H9 (cell line): ENCODE measurements at regions not wholly inside any gene's neighbourhood (a gene's known extent, or its start where the extent isn't known, plus 50 kb on each side); places are given as distances from the start of the nearest gene placed in this dataset.
A peak's percentile ranks its signal among the peaks of the same experiment; 100 is the strongest.

Experiments used
- DNase-seq: peaks from one replicate; pipeline ENCODE4 v3.0.0-alpha.2; 2017
- H2AFZ ChIP-seq: one replicate; pipeline ENCODE4 v1.6.1; 2013; ENCODE audit warnings: mild to moderate bottlenecking, low read length, control low read depth, moderate library complexity
- H2AK5ac ChIP-seq: 2 replicates; pipeline ENCODE4 v1.6.1; 2013; ENCODE audit warnings: low read length, control low read depth, mixed read lengths; ENCODE audit not compliant: insufficient read length
- H2BK120ac ChIP-seq: one replicate; pipeline ENCODE4 v1.6.1; 2013; ENCODE audit warnings: low read depth, mild to moderate bottlenecking, low read length, control low read depth, inconsistent platforms; ENCODE audit not compliant: poor library complexity, severe bottlenecking
- H2BK12ac ChIP-seq: 2 replicates; pipeline ENCODE4 v1.6.1; 2013; ENCODE audit warnings: low read length, control low read depth, mixed read lengths, low read depth; ENCODE audit not compliant: insufficient read length
- H2BK15ac ChIP-seq: 2 replicates; pipeline ENCODE4 v1.6.1; 2013; ENCODE audit warnings: low read depth, low read length, control low read depth
- H2BK20ac ChIP-seq: one replicate; pipeline ENCODE4 v1.6.1; 2013; ENCODE audit warnings: low read depth, mild to moderate bottlenecking, low read length, control low read depth, inconsistent platforms; ENCODE audit not compliant: poor library complexity, severe bottlenecking
- H2BK5ac ChIP-seq: 2 replicates; pipeline ENCODE4 v1.6.1; 2013; ENCODE audit warnings: low read length, control low read depth, mixed read lengths; ENCODE audit not compliant: insufficient read length
- H3K14ac ChIP-seq: 2 replicates; pipeline ENCODE4 v1.6.1; 2013; ENCODE audit warnings: low read length, control low read depth; ENCODE audit not compliant: insufficient read depth
- H3K18ac ChIP-seq: 2 replicates; pipeline ENCODE4 v1.6.1; 2013; ENCODE audit warnings: low read depth, mild to moderate bottlenecking, mixed read lengths, low read length, control low read depth; ENCODE audit not compliant: insufficient read length
- H3K23ac ChIP-seq: 2 replicates; pipeline ENCODE4 v1.6.1; 2013; ENCODE audit warnings: low read length, control low read depth, mixed read lengths, low read depth; ENCODE audit not compliant: insufficient read length
- H3K23me2 ChIP-seq: 2 replicates; pipeline ENCODE4 v1.6.1; 2013; ENCODE audit warnings: low read depth, mild to moderate bottlenecking, mixed read lengths, low read length, control low read depth; ENCODE audit not compliant: insufficient read length, poor library complexity, severe bottlenecking
- H3K27ac ChIP-seq: 2 replicates; pipeline ENCODE4 v1.5.1; 2013; ENCODE audit warnings: low read length, control low read depth, mixed read lengths, low read depth; ENCODE audit not compliant: insufficient read length
- H3K27me3 ChIP-seq: 2 replicates; pipeline ENCODE4 v1.6.1; 2013; ENCODE audit warnings: low read length, control low read depth, inconsistent platforms; ENCODE audit not compliant: insufficient read depth
- H3K4ac ChIP-seq: 2 replicates; pipeline ENCODE4 v1.6.1; 2013; ENCODE audit warnings: low read depth, mild to moderate bottlenecking, control low read depth, inconsistent platforms, low read length, moderate library complexity
- H3K4me1 ChIP-seq: 2 replicates; pipeline ENCODE4 v1.6.1; 2013; ENCODE audit warnings: low read length, control low read depth, inconsistent platforms; ENCODE audit not compliant: insufficient read depth
- H3K4me2 ChIP-seq: 2 replicates; pipeline ENCODE4 v1.6.1; 2013; ENCODE audit warnings: low read length, control low read depth, mixed read lengths; ENCODE audit not compliant: insufficient read length, insufficient read depth
- H3K56ac ChIP-seq: 2 replicates; pipeline ENCODE4 v1.6.1; 2013; ENCODE audit warnings: low read depth, mild to moderate bottlenecking, mixed read lengths, low read length, control low read depth; ENCODE audit not compliant: insufficient read length
- H3K79me1 ChIP-seq: 2 replicates; pipeline ENCODE4 v1.6.1; 2013; ENCODE audit warnings: low read depth, mild to moderate bottlenecking, moderate library complexity, low read length, control low read depth, inconsistent platforms; ENCODE audit not compliant: insufficient read depth, poor library complexity, severe bottlenecking
- H3K79me2 ChIP-seq: 2 replicates; pipeline ENCODE4 v1.6.1; 2013; ENCODE audit warnings: low read length, control low read depth, inconsistent platforms; ENCODE audit not compliant: insufficient read depth
- H3K9ac ChIP-seq: 2 replicates; pipeline ENCODE4 v1.6.1; 2013; ENCODE audit warnings: low read length, control low read depth, mixed read lengths; ENCODE audit not compliant: insufficient read length; ENCODE audit errors: extremely low read depth
- H3K9me3 ChIP-seq: one replicate; pipeline ENCODE4 v1.6.1; 2013; ENCODE audit warnings: low read depth, low read length, inconsistent platforms; ENCODE audit not compliant: control insufficient read depth
- H3T11ph ChIP-seq: one replicate; pipeline ENCODE4 v1.6.1; 2013; ENCODE audit warnings: mild to moderate bottlenecking, low read length, control low read depth, inconsistent platforms
- H4K20me1 ChIP-seq: one replicate; pipeline ENCODE4 v1.6.1; 2013; ENCODE audit not compliant: control insufficient read depth, insufficient read length, insufficient read depth
- H4K5ac ChIP-seq: 2 replicates; pipeline ENCODE4 v1.6.1; 2013; ENCODE audit warnings: low read depth, mild to moderate bottlenecking, mixed read lengths, low read length, control low read depth; ENCODE audit not compliant: insufficient read length
- H4K8ac ChIP-seq: replicated peaks from 2 replicates; pipeline ENCODE4 v1.6.1; 2013; ENCODE audit warnings: low read length, control low read depth, mixed read lengths, low read depth; ENCODE audit not compliant: insufficient read length
- H4K91ac ChIP-seq: 2 replicates; pipeline ENCODE4 v1.6.1; 2013; ENCODE audit warnings: low read depth, mild to moderate bottlenecking, moderate library complexity, mixed read lengths, low read length, control low read depth; ENCODE audit not compliant: insufficient read length
- H3K27ac Mint-ChIP-seq, 3 experiments: 2 replicates in 2 of 3; 3 replicates in 1 of 3; pipeline ENCODE4 v1.8.0; 2020 to 2021; ENCODE audit warnings: mixed read lengths in 3 of 3, mild to moderate bottlenecking in 1 of 3, moderate library complexity in 1 of 3
- H3K27me3 Mint-ChIP-seq: 2 replicates; pipeline ENCODE4 v1.8.0; 2021; ENCODE audit warnings: low read depth, mild to moderate bottlenecking, moderate library complexity, mixed read lengths
- H3K36me3 Mint-ChIP-seq, 3 experiments: 2 replicates in 2 of 3; 3 replicates in 1 of 3; pipeline ENCODE4 v1.8.0; 2020 to 2021; ENCODE audit warnings: low read depth in 3 of 3, mixed read lengths in 3 of 3; ENCODE audit not compliant: insufficient read depth in 1 of 3
- H3K4me1 Mint-ChIP-seq, 2 experiments: 2 replicates each; pipeline ENCODE4 v1.8.0; 2020; ENCODE audit warnings: mixed read lengths in 2 of 2
- H3K4me3 Mint-ChIP-seq, 2 experiments: 2 replicates in 1 of 2; 3 replicates in 1 of 2; pipeline ENCODE4 v1.8.0; 2020 to 2021; ENCODE audit warnings: mild to moderate bottlenecking in 2 of 2, mixed read lengths in 2 of 2, moderate library complexity in 1 of 2
- H3K9me3 Mint-ChIP-seq, 2 experiments: 2 replicates in 1 of 2; 3 replicates in 1 of 2; pipeline ENCODE4 v1.8.0; 2020; ENCODE audit warnings: mild to moderate bottlenecking in 2 of 2, mixed read lengths in 2 of 2, moderate library complexity in 1 of 2
- WGBS: extraction: QIAGEN DNeasy Blood & Tissue Kit; methylation state at CpG from one replicate; pipeline ENCODE4 v1.1.7; 2013; ENCODE audit warnings: missing lambda C conversion rate, low lambda C conversion rate, mixed read lengths; ENCODE audit not compliant: insufficient read length; ENCODE audit errors: extremely low coverage; 5-methylcytosine and 5-hydroxymethylcytosine counted together
- TF ChIP-seq, protein P1 (sequence below): fragments of 200-600 bp; sonication (generic); conservative IDR thresholded peaks from 3 replicates; pipeline ENCODE4 v1.8.0; 2021; ENCODE audit warnings: antibody characterized with exemption, mild to moderate bottlenecking

DNA sequence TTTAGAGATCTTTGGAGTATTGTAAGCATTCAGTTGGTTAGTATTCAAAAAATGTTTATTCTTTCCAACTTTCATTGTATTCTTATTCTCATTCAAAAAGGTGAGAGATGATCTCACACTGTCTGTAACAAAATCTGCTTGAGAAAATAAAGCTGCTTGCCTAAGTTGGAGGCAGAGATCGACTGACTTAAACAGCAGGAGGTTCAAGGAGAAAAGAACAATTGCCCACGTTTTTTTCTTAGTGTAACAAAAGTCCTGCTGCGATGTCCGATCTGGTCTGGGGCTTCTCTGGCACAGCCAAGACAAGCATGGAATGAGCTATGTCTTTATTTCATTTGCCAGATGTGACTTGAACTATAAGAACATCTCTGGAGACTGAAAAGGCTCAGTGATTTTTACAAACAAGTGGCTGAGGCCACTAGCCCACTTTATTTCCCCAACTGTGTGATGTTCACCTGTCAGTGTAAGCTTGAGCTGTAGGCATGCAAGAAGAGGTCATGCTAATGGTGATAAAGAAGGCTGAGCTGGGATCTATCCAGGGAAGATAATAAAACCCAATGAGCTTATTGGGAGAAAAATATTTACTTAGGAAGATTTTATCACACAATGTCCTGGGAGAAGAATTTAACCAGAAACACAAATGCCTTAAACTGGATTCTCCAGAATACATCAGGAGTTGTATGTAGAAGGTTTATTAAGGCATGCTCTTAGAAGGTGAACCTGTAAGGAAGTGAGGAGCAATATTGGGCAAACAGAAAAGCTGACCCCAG lies 580.1 kb upstream of the BTBD3 start:
- no peak overlapping the region for H2BK12ac ChIP-seq
- DNase-seq: no peak
- no peaks in the 10 kb centered on the region for H3K9me3 ChIP-seq
- Mint-ChIP-seq H3K27me3 (no peaks in the 10 kb centered on the region; the same call in 1 of the 2 replicates), H3K9me3 (no peaks in the 10 kb centered on the region), H3K27ac (peak overlapping the region in 1 of 3 experiments; percentile 78; a peak in 1 of 7 replicates), H3K36me3 (no peaks in the 10 kb centered on the region), H3K4me1 (peaks cover 26 to 31% of the 10 kb centered on the region in 2 experiments), H3K4me3 (no peak overlapping the region)
- H3K56ac ChIP-seq: no peak overlapping the region
- no peak overlapping the region for H3K9ac ChIP-seq
- H3K4me2 ChIP-seq: no peak overlapping the region
- no peak overlapping the region for H3K14ac ChIP-seq
- H2AFZ ChIP-seq: no peak overlapping the region
- H3K79me2 ChIP-seq: no peaks in the 10 kb centered on the region
- no peak overlapping the region for H3T11ph ChIP-seq
- WGBS: no CpG with 5 or more reads among the region's 4 CpGs
- H4K91ac ChIP-seq: no peak overlapping the region
- no peak overlapping the region for H3K27ac ChIP-seq
- H4K8ac ChIP-seq: no peak overlapping the region
- TF ChIP-seq, protein P1, sequence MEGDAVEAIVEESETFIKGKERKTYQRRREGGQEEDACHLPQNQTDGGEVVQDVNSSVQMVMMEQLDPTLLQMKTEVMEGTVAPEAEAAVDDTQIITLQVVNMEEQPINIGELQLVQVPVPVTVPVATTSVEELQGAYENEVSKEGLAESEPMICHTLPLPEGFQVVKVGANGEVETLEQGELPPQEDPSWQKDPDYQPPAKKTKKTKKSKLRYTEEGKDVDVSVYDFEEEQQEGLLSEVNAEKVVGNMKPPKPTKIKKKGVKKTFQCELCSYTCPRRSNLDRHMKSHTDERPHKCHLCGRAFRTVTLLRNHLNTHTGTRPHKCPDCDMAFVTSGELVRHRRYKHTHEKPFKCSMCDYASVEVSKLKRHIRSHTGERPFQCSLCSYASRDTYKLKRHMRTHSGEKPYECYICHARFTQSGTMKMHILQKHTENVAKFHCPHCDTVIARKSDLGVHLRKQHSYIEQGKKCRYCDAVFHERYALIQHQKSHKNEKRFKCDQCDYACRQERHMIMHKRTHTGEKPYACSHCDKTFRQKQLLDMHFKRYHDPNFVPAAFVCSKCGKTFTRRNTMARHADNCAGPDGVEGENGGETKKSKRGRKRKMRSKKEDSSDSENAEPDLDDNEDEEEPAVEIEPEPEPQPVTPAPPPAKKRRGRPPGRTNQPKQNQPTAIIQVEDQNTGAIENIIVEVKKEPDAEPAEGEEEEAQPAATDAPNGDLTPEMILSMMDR: no peak
- no peaks in the 10 kb centered on the region for H4K20me1 ChIP-seq
- no peak overlapping the region for H2BK5ac ChIP-seq
- no peaks in the 10 kb centered on the region for H3K79me1 ChIP-seq
- no peaks in the 10 kb centered on the region for H3K23me2 ChIP-seq
- no peak overlapping the region for H2BK120ac ChIP-seq
- no peak overlapping the region for H3K4ac ChIP-seq
- H2BK15ac ChIP-seq: no peak overlapping the region
- H3K23ac ChIP-seq: no peak overlapping the region
- no peak overlapping the region for H4K5ac ChIP-seq
- peaks cover 3% of the 10 kb centered on the region; the same call in 1 of the 2 replicates for H3K4me1 ChIP-seq
- H2AK5ac ChIP-seq: no peak overlapping the region
- H2BK20ac ChIP-seq: no peak overlapping the region
- H3K18ac ChIP-seq: no peak overlapping the region
- no peaks in the 10 kb centered on the region; the same call in 1 of the 2 replicates for H3K27me3 ChIP-seq
